Mesendoderm (in vitro differentiated cells): ENCODE measurements at regions not wholly inside any gene's neighbourhood (a gene's known extent, or its start where the extent isn't known, plus 50 kb on each side); places are given as distances from the start of the nearest gene placed in this dataset.
"Not testable (repeated sequence)": the region's sequence is repeated elsewhere in the genome, so short reads cannot be mapped to it uniquely, and the experiment has no call there.

Experiments
- DNase-seq: peaks from one replicate; pipeline ENCODE4 v3.0.0; 2013
- H2AK5ac ChIP-seq: 2 replicates; pipeline ENCODE4 v1.6.1; 2013; ENCODE audit warnings: low read length, inconsistent platforms
- H2BK120ac ChIP-seq: 2 replicates; pipeline ENCODE4 v1.6.1; 2013; ENCODE audit warnings: low read depth, mild to moderate bottlenecking, low read length, moderate library complexity, mixed read lengths
- H2BK15ac ChIP-seq: replicated peaks from 2 replicates; pipeline ENCODE4 v1.6.1; 2013; ENCODE audit warnings: low read depth, mild to moderate bottlenecking, moderate library complexity
- H2BK5ac ChIP-seq: 2 replicates; pipeline ENCODE4 v1.6.1; 2013; ENCODE audit warnings: low read length, inconsistent platforms
- H3K18ac ChIP-seq: 2 replicates; pipeline ENCODE4 v1.6.1; 2013; ENCODE audit warnings: mild to moderate bottlenecking, low read length, mixed read lengths
- H3K23ac ChIP-seq: one replicate; pipeline ENCODE4 v1.6.1; 2013; ENCODE audit warnings: low read length
- H3K27ac ChIP-seq: 2 replicates; pipeline ENCODE4 v1.5.1; 2013; ENCODE audit warnings: low read depth, mild to moderate bottlenecking, inconsistent platforms, low read length, moderate library complexity
- H3K27me3 ChIP-seq: 2 replicates; pipeline ENCODE4 v1.6.1; 2013; ENCODE audit warnings: low read length, control low read depth, mild to moderate bottlenecking, inconsistent platforms; ENCODE audit not compliant: insufficient read depth, poor library complexity
- H3K36me3 ChIP-seq: 2 replicates; pipeline ENCODE4 v1.6.1; 2013; ENCODE audit warnings: low read length, inconsistent platforms; ENCODE audit not compliant: control insufficient read depth, insufficient read depth
- H3K4ac ChIP-seq: one replicate; pipeline ENCODE4 v1.6.1; 2013; ENCODE audit warnings: low read depth, mild to moderate bottlenecking, low read length, moderate library complexity
- H3K4me1 ChIP-seq: 2 replicates; pipeline ENCODE4 v1.6.1; 2013; ENCODE audit warnings: low read depth, low read length, inconsistent platforms; ENCODE audit not compliant: control insufficient read depth
- H3K4me2 ChIP-seq: 2 replicates; pipeline ENCODE4 v1.6.1; 2013; ENCODE audit warnings: low read length
- H3K4me3 ChIP-seq: 2 replicates; pipeline ENCODE4 v1.5.1; 2013; ENCODE audit warnings: mild to moderate bottlenecking, low read length
- H3K56ac ChIP-seq: one replicate; pipeline ENCODE4 v1.6.1; 2013; ENCODE audit warnings: low read length
- H3K79me1 ChIP-seq: 2 replicates; pipeline ENCODE4 v1.6.1; 2013; ENCODE audit warnings: low read length, inconsistent platforms
- H3K79me2 ChIP-seq: 2 replicates; pipeline ENCODE4 v1.6.1; 2013; ENCODE audit warnings: mild to moderate bottlenecking, low read length; ENCODE audit not compliant: control insufficient read depth, insufficient read depth
- H3K9ac ChIP-seq: 2 replicates; pipeline ENCODE4 v1.6.1; 2013; ENCODE audit warnings: low read length, inconsistent platforms
- H4K5ac ChIP-seq: one replicate; pipeline ENCODE4 v1.6.1; 2013; ENCODE audit warnings: low read length
- H4K8ac ChIP-seq: one replicate; pipeline ENCODE4 v1.6.1; 2013; ENCODE audit warnings: low read depth, mild to moderate bottlenecking, control low read depth, low read length, moderate library complexity
- WGBS: extraction: QIAGEN DNeasy Blood & Tissue Kit; methylation state at CpG from one replicate; pipeline ENCODE4 v1.1.7; 2013; ENCODE audit warnings: low lambda C conversion rate, missing lambda C conversion rate; ENCODE audit not compliant: insufficient coverage; ENCODE audit errors: extremely low coverage; 5-methylcytosine and 5-hydroxymethylcytosine counted together

DNA sequence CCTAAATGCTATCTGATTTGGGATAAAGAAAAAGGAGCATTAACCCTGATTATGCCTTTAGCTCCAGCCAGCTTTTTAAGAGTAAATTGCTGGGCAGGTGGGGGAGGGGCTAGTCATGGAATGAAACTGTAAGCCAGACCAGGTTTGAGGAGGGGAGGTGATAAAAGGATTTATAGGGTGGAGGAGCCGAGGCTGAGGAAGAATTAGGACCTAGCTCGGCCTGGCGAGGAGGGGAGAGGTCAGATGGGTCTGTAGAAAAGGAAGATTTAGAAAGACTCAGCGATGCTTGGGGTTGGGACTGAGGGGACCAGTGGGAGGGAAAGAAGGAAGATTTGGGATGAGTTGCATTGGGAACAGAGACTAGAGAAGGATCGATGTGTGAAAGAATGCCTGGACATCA lies 583.8 kb upstream of the MDGA2 start:
- peak overlapping the region; percentile 36 for H3K4ac ChIP-seq
- H3K4me3 ChIP-seq, H3K4me1 ChIP-seq, H3K79me1 ChIP-seq, H2BK120ac ChIP-seq, H4K8ac ChIP-seq, H3K4me2 ChIP-seq, H3K23ac ChIP-seq, H2BK15ac ChIP-seq, H3K36me3 ChIP-seq, H3K27me3 ChIP-seq, H2AK5ac ChIP-seq, H4K5ac ChIP-seq: not testable (repeated sequence)
- peak overlapping the region; percentile 5 for H2BK5ac ChIP-seq
- peak overlapping the region; percentile 50 for H3K9ac ChIP-seq
- peak overlapping the region; percentile 97 for H3K18ac ChIP-seq
- H3K27ac ChIP-seq = peak overlapping the region; percentile 90
- peak; percentile 85 for DNase-seq
- peak overlapping the region; percentile 83 for H3K56ac ChIP-seq
- peaks cover 21% of the 10 kb centered on the region for H3K79me2 ChIP-seq
- WGBS = no CpG with 5 or more reads among the region's 5 CpGs

DNA sequence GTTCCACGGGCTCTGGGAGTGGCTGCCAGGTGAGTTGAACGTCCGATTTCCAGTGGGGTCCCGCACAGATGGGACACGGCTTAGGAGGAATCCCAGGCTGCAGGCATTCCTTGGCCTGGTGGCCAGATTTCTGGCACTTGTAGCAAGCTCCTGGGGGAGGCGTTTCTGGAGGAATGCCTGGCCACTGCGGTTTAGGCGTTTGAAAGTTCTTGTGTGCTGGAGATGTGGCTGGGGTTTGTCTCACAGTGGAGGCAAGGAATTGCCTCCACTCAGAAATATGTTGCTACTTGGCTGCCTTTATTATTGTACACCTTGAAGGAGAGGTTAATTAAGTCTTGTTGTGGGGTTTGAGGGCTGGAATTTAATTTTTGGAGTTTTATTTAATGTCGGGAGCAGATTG lies 583.3 kb upstream of the MDGA2 start:
- H3K18ac ChIP-seq = peak overlapping the region; percentile 53
- H3K4me2 ChIP-seq, H2BK15ac ChIP-seq, H3K79me1 ChIP-seq, H3K36me3 ChIP-seq, H4K5ac ChIP-seq, H2BK5ac ChIP-seq, H2BK120ac ChIP-seq, H2AK5ac ChIP-seq, H3K27me3 ChIP-seq, H3K4me1 ChIP-seq, H3K4me3 ChIP-seq, H4K8ac ChIP-seq, H3K23ac ChIP-seq: not testable (repeated sequence)
- peak overlapping the region; percentile 18 for H3K4ac ChIP-seq
- peak overlapping the region; percentile 48 for H3K9ac ChIP-seq
- peak overlapping the region; percentile 37 for H3K27ac ChIP-seq
- H3K56ac ChIP-seq = peak overlapping the region; percentile 42
- H3K79me2 ChIP-seq = peaks cover 23% of the 10 kb centered on the region
- peak; percentile 54 for DNase-seq
- no CpG with 5 or more reads among the region's 9 CpGs for WGBS

DNA sequence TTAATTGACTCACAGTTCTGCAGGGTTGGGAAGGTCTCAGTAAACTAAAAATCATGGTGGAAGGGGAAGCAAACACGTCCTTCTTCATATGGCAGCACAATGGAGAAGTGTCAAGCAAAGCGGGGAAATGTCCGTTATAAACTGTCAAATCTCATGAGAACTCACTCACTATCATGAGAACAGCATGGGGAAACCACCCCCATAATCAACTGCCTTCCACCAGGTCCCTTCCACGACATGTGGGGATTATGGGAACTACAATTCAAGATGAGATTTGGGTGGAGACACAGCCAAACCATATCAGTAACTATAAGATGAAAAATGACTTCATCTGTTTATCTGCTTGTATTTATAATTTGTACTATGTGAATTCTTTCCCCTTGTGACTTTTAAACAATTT lies 577.6 kb upstream of the MDGA2 start:
- Histone ChIP-seq H3K27ac (no peak overlapping the region), H3K79me1 (no peaks in the 10 kb centered on the region), H3K56ac (no peak overlapping the region)

DNA sequence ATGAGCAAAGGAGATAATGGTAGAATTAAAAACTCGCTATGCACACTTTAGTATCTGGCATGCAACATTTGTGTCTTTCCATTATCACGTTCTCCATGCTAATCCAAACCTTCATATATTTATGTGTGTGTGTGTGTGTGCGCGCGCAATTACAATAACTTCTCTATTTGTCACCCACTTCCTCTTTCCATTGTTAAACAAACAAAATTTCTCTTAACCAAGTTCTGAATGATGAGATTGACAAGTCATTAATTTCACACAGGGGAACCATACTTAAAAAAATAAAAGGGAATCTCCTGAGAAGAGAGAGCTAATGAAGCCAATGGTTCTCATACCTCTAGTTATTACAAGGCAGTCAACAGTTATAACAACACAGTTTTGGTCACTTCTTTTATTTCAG lies 575.9 kb upstream of the MDGA2 start:
- Histone ChIP-seq H2AK5ac (no peak overlapping the region), H3K9ac (no peak overlapping the region), H3K4me1 (peaks cover 2% of the 10 kb centered on the region), H3K4me2 (no peak overlapping the region), H4K8ac (no peak overlapping the region), H3K79me2 (peaks cover 17% of the 10 kb centered on the region), H3K18ac (no peak overlapping the region), H3K36me3 (no peaks in the 10 kb centered on the region), H4K5ac (no peak overlapping the region), H2BK5ac (no peak overlapping the region), H3K56ac (no peak overlapping the region), H3K79me1 (no peaks in the 10 kb centered on the region), H3K4me3 (no peak overlapping the region), H3K27me3 (no peaks in the 10 kb centered on the region), H2BK120ac (no peak overlapping the region), H3K23ac (no peak overlapping the region), H3K4ac (no peak overlapping the region), H2BK15ac (no peak overlapping the region), H3K27ac (no peak overlapping the region)
- WGBS = no CpG with 5 or more reads among the region's 5 CpGs
- DNase-seq = no peak

More for the DNA sequence above, 577.6 kb upstream of the MDGA2 start:
- no peak overlapping the region for H2BK5ac ChIP-seq
- peaks cover 2% of the 10 kb centered on the region for H3K4me1 ChIP-seq
- H3K27me3 ChIP-seq = no peaks in the 10 kb centered on the region
- no CpG with 5 or more reads among the region's 4 CpGs for WGBS
- H3K23ac ChIP-seq = no peak overlapping the region
- H4K8ac ChIP-seq = no peak overlapping the region
- no peak overlapping the region for H4K5ac ChIP-seq
- no peak overlapping the region for H2BK120ac ChIP-seq
- peaks cover 26% of the 10 kb centered on the region for H3K79me2 ChIP-seq
- H3K4me2 ChIP-seq = no peak overlapping the region
- H2AK5ac ChIP-seq = no peak overlapping the region
- no peak for DNase-seq
- no peaks in the 10 kb centered on the region for H3K36me3 ChIP-seq
- H3K4me3 ChIP-seq = no peak overlapping the region
- H2BK15ac ChIP-seq = no peak overlapping the region
- no peak overlapping the region for H3K9ac ChIP-seq
- no peak overlapping the region for H3K4ac ChIP-seq
- no peak overlapping the region for H3K18ac ChIP-seq

DNA sequence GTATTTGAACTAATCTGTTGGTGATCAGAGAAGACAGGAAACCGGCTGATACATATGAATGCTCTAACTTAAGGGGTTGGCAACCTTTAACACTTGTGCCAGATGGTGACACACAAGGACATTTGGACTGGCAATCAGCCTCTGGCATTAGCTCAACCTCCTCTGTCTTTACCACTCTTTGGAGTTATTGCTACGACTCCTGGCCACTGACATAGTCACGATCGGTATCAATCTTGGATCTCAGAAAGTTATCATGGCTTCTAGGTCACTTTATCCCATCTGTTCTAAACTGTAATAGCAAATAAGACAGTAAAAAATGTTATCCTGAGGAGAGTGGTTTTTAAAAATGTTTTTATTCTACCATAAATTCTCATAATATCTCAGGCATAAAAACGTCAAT lies 575.2 kb upstream of the MDGA2 start:
- Histone ChIP-seq H4K5ac (no peak overlapping the region), H3K79me1 (no peaks in the 10 kb centered on the region), H2AK5ac (no peak overlapping the region), H3K4ac (no peak overlapping the region), H3K4me1 (peaks cover 2% of the 10 kb centered on the region), H3K36me3 (no peaks in the 10 kb centered on the region), H2BK120ac (no peak overlapping the region), H3K56ac (no peak overlapping the region), H3K27ac (no peak overlapping the region), H4K8ac (no peak overlapping the region), H3K9ac (no peak overlapping the region), H3K18ac (no peak overlapping the region), H2BK5ac (no peak overlapping the region), H3K27me3 (no peaks in the 10 kb centered on the region), H2BK15ac (no peak overlapping the region), H3K79me2 (peaks cover 17% of the 10 kb centered on the region), H3K4me3 (no peak overlapping the region), H3K4me2 (no peak overlapping the region), H3K23ac (no peak overlapping the region)
- DNase-seq = no peak
- no CpG with 5 or more reads among the region's 5 CpGs for WGBS

DNA sequence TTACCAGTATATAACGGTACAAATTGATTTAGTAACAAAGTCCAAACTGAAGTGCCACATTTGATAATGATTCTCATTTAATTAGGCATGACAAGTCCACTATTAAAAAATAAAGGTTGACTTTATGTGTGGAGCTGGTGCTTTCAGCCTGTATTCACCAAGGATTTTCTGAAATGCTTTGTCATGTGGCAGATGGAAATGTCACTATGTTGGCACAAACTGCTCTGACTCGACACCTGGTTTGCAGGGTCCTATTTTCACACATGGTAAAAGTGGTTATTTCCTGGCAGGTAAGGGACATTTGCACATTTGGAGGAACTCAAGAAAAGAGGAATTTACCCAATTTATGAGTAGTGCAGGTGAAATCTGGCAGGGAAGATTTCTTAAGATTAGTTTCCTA lies 572.6 kb upstream of the MDGA2 start:
- Histone ChIP-seq H3K79me1 (no peaks in the 10 kb centered on the region), H2BK15ac (no peak overlapping the region), H2BK5ac (no peak overlapping the region), H3K4ac (no peak overlapping the region), H3K27me3 (no peaks in the 10 kb centered on the region), H3K4me2 (no peak overlapping the region), H3K79me2 (peaks cover 6% of the 10 kb centered on the region), H4K5ac (no peak overlapping the region), H3K36me3 (no peaks in the 10 kb centered on the region), H4K8ac (no peak overlapping the region), H3K23ac (no peak overlapping the region), H3K4me1 (no peaks in the 10 kb centered on the region), H2BK120ac (no peak overlapping the region), H3K18ac (no peak overlapping the region), H3K56ac (no peak overlapping the region), H2AK5ac (no peak overlapping the region), H3K27ac (no peak overlapping the region), H3K4me3 (no peak overlapping the region), H3K9ac (no peak overlapping the region)
- no CpG with 5 or more reads among the region's 2 CpGs for WGBS
- DNase-seq = no peak
